GM10266 (cell line): ENCODE measurements at regions not wholly inside any gene's neighbourhood (a gene's known extent, or its start where the extent isn't known, plus 50 kb on each side); places are given as distances from the start of the nearest gene placed in this dataset.

Source experiments
- DNase-seq: peaks from one replicate; pipeline ENCODE4 v3.0.0; 2012; ENCODE audit errors: extremely low spot score
- CTCF ChIP-seq: IDR thresholded peaks from 2 replicates; pipeline ENCODE4 v1.5.1; 2012; ENCODE audit warnings: mild to moderate bottlenecking, low read depth; ENCODE audit not compliant: control insufficient read depth, insufficient read depth; ENCODE audit errors: missing control alignments

GRCh38 chr9:16179566-16179965 lies 626.7 kb downstream of the CCDC171 start:
- no peak for DNase-seq
- no peak for TF ChIP-seq CTCF

GRCh38 chr9:16180091-16180490 lies 627.2 kb downstream of the CCDC171 start:
- TF ChIP-seq CTCF: no peak

GRCh38 chr9:16180546-16180945 lies 627.7 kb downstream of the CCDC171 start:
- TF ChIP-seq CTCF: no peak
- DNase-seq: no peak

More at GRCh38 chr9:16180091-16180490, 627.2 kb downstream of the CCDC171 start:
- no peak for DNase-seq

GRCh38 chr9:16181539-16181938 lies 628.7 kb downstream of the CCDC171 start:
- no peak for TF ChIP-seq CTCF
- no peak for DNase-seq

- DNase-seq: no peak
- TF ChIP-seq CTCF: no peak
Observed at GRCh38 chr9:16182784-16183183, 629.9 kb downstream of the CCDC171 start.

GRCh38 chr9:16184964-16185646 lies 632.3 kb downstream of the CCDC171 start:
- DNase-seq: no peak
- no peak for TF ChIP-seq CTCF

- DNase-seq: no peak
- no peak for TF ChIP-seq CTCF
Observed at GRCh38 chr9:16191191-16191590, 638.3 kb downstream of the CCDC171 start.
